AG10803 (cell line): ENCODE measurements at regions not wholly inside any gene's neighbourhood (a gene's known extent, or its start where the extent isn't known, plus 50 kb on each side); places are given as distances from the start of the nearest gene placed in this dataset.
"Not testable (repeated sequence)": the region's sequence is repeated elsewhere in the genome, so short reads cannot be mapped to it uniquely, and the experiment has no call there.

ENCODE experiments used
- DNase-seq: peaks from one replicate; pipeline ENCODE4 v3.0.0; 2010; ENCODE audit warnings: low read depth
- H3K4me3 ChIP-seq: 2 replicates; pipeline ENCODE4 v1.5.1; 2011; ENCODE audit warnings: mild to moderate bottlenecking, low read length, control low read depth
- TF ChIP-seq, protein P1 (sequence below): conservative IDR thresholded peaks from 2 replicates; pipeline ENCODE4 v1.5.1; 2011; ENCODE audit warnings: mild to moderate bottlenecking, low read length, control low read depth, inconsistent platforms

DNA sequence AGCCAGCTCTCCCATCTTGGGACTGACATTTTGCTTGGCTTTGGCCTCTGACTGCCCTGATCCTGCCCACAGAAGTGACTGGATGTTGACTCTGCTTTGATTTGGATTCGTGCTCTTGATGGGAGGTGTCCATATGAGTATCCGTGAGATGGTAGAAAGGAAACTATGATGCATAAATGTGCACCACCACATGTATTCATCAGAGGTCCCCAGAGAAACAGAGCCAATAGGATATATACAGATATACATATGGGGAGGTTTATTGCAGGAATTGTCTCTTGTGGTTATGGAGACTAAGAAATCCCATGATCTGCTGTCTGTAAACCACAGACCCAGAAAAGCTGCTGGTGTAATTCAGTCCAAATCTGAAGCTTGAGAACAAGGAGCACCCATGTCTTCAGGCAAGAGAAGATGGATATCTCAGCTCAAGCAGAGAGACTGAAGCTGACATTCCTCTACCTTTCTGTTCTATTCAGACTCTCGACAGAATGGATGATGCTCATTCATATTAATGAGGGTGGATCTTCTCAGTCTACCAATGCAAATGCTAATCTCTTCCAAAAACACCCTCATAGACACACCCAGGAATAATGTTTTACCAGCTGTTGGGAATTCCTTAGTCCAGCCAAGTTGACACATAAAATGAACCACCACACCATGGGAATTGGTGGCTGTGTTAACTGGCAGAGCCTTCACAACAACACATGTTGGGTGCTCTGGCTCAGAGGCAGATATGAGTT, 390.7 kb downstream of the CCSER2 start:
- H3K4me3 ChIP-seq, result no peak overlapping the region
- no peak for DNase-seq
- TF ChIP-seq, protein P1, sequence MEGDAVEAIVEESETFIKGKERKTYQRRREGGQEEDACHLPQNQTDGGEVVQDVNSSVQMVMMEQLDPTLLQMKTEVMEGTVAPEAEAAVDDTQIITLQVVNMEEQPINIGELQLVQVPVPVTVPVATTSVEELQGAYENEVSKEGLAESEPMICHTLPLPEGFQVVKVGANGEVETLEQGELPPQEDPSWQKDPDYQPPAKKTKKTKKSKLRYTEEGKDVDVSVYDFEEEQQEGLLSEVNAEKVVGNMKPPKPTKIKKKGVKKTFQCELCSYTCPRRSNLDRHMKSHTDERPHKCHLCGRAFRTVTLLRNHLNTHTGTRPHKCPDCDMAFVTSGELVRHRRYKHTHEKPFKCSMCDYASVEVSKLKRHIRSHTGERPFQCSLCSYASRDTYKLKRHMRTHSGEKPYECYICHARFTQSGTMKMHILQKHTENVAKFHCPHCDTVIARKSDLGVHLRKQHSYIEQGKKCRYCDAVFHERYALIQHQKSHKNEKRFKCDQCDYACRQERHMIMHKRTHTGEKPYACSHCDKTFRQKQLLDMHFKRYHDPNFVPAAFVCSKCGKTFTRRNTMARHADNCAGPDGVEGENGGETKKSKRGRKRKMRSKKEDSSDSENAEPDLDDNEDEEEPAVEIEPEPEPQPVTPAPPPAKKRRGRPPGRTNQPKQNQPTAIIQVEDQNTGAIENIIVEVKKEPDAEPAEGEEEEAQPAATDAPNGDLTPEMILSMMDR, result no peak

DNA sequence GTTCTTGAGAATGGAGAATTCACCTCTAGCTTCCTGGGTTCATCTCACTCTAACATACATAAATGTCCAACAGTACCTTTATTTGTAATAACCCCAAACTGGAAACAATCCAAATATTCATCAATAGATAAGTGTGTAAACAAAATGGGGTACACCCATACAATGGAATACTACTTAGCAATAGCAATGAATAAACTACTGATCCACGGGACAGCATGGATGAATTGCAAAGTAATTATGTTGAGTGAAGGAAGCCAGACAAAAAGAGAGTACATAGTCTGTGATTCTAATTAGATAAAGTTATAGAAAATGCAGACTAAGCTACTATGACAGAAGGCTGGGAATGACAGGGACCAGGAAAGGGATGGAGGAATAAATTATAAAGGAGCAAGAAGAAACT, 391.3 kb downstream of the CCSER2 start:
- H3K4me3 ChIP-seq, result no peak overlapping the region
- TF ChIP-seq, protein P1, result no peak
- DNase-seq, result no peak

DNA sequence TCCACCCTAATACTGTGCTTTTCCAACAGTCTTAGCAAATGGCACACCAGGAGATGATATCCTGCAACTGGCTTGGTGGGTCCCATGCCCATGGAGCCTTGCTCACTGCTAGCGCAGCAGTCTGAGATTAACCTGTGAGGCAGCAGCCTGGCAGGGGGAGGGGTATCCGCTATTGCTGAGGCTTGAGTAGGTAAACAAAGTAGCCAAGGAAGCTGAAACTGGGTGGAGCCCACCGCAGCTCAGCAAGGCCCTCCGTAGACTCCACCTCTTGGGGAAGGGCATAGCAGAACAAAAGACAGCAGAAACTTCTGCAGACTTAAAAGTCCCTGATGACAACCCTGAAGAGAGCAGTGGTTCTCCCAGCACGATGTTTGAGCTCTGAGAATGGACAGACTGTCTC, 399.0 kb downstream of the CCSER2 start:
- TF ChIP-seq, protein P1, result no peak
- DNase-seq, result no peak
- H3K4me3 ChIP-seq, result no peak overlapping the region

DNA sequence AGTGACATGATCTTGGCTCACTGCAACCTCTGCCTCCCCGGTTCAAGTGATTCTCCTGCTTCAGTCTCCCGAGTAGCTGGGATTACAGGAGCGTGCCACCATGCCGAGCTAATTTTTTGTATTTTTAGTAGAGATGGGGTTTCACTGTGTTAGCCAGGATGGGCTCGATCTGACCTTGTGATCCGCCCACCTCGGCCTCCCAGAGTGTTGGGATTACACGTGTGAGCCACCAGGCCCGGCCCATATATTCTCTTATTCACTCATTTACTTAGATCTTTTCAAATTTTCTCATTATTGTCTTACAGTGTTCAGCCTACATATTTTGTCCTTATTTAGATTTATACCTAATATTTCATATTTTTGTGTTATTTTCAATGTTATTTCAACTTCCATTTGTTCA, 410.7 kb downstream of the CCSER2 start:
- not testable (repeated sequence) for H3K4me3 ChIP-seq, DNase-seq

DNA sequence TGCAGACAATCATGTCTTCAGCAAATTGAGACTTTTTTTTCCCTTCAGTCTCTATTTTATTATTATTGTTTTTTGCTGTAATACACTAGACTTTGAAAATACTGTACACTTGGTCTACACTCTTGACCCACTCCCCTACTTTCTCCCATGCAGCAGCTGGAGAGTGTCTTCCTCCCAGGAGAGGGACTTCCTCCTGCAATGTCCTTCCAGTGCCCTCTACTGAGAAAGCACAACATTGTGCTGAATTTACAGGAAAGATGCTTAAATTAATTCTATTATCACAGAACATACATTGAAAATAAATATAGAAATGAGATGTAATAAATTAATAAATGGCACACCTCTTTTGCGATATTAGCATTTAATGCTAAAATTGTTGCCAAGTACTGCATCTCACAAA, 411.3 kb downstream of the CCSER2 start:
- TF ChIP-seq, protein P1, result no peak
- DNase-seq, result no peak
- H3K4me3 ChIP-seq, result no peak overlapping the region

DNA sequence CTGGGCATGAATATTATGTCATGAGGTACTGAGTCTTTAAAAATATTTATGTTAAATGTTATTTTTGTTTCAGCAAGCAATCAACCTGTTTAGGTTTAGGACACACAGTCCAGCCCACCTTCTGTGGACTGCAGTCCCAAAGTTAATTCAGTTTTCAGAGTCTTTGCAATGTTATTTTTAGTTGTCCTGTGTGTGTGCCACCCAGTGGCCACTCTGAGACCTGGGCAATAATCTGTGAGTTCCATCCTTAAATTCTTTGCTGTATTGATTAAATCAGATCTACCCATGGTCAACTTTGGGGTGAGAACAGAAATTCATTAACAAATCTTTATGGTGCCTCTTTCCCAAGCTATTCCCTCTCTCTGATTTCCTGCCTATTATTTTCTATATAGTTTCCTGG, 415.1 kb downstream of the CCSER2 start:
- TF ChIP-seq, protein P1, result no peak
- DNase-seq, result no peak
- H3K4me3 ChIP-seq, result no peak overlapping the region

DNA sequence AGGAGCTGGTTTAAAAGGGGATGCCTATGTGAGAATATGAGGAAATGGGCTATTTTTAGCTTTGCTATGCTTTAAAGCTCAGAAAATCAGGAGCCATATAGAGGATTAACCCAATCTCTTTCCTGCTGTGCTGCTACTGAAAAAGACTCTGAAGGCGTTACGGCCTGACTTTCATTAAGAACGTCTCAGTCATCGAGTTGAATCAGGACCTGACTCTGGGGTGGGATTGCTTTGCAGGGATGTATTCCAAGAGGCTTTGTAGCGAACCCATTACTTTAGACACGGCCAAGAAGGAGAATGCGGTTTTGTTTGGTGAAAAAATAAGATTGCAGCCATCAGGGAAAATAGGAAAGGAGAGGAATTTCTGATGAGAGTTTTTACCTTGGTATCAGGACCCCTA, 426.9 kb downstream of the CCSER2 start:
- TF ChIP-seq, protein P1, result no peak
- no peak for DNase-seq
- no peak overlapping the region for H3K4me3 ChIP-seq

DNA sequence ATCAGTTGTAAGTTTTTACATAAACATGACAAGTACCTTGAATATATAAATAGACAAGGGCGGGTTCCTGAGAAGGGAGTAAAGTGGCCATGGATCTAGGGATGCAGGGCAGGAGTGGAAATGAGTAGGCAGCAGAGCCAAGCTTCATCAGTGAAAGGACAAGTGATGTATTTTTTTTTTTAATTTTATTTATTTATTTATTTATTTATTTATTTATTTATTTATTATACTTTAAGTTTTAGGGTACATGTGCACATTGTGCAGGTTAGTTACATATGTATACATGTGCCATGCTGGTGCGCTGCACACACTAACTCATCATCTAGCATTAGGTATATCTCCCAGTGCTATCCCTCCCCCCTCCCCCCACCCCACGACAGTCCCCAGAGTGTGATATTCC, 428.3 kb downstream of the CCSER2 start:
- DNase-seq, H3K4me3 ChIP-seq: not testable (repeated sequence)

DNA sequence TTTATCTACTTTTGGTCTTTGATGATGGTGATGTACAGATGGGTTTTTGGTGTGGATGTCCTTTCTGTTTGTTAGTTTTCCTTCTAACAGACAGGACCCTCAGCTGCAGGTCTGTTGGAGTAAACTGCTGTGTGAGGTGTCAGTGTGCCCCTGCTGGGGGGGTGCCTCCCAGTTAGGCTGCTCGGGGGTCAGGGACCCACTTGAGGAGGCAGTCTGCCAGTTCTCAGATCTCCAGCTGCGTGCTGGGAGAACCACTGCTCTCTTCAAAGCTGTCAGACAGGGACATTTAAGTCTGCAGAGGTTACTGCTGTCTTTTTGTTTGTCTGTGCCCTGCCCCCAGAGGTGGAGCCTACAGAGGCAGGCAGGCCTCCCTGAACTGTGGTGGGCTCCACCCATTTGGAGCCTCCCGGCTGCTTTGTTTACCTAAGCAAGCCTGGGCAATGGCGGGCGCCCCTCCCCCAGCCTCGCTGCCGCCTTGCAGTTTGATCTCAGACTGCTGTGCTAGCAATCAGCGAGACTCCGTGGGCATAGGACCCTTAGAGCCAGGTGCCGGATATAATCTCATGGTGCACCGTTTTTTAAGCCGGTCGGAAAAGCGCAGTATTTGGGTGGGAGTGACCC, 433.7 kb downstream of the CCSER2 start:
- not testable (repeated sequence) for DNase-seq, H3K4me3 ChIP-seq
